H1 (cell line): ENCODE measurements at regions not wholly inside any gene's neighbourhood (a gene's known extent, or its start where the extent isn't known, plus 50 kb on each side); places are given as distances from the start of the nearest gene placed in this dataset.

Experiments
- GABPA ChIP-seq: IDR thresholded peaks from 2 replicates; pipeline ENCODE4 v1.6.1; 2011; ENCODE audit warnings: mild to moderate bottlenecking, low read length, moderate library complexity, borderline replicate concordance; ENCODE audit not compliant: insufficient read depth
- TF ChIP-seq, protein P1 (sequence below), 3 experiments: IDR thresholded peaks; 1 replicate in 2 of 3; 2 replicates in 1 of 3; pipeline versions ENCODE4 v1.5.1 to v1.6.1; 2011; ENCODE audit warnings: low read length in 3 of 3, mild to moderate bottlenecking in 3 of 3, inconsistent platforms in 2 of 3, low read depth in 1 of 3, moderate library complexity in 1 of 3; ENCODE audit not compliant: insufficient read depth in 1 of 3; ENCODE audit errors: control extremely low read depth in 1 of 3

DNA sequence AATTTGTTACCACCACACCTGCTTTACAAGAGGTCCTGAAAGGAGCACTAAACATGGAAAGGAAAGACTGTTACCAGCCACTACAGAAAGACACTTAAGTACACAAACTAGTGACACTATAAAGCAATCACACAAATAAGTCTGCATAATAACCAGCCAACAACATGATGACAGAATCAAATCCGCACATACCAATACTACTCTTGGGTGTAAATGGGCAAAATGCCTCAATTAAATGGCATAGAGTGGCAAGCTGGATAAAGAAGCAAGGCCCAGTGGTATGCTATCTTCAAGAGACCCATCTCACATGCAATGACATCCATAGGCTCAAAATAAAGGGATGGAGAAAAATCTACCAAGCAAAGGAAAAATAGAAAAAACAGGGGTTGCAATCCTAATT lies 106.8 kb upstream of the PRR23C start:
- TF ChIP-seq, protein P1, sequence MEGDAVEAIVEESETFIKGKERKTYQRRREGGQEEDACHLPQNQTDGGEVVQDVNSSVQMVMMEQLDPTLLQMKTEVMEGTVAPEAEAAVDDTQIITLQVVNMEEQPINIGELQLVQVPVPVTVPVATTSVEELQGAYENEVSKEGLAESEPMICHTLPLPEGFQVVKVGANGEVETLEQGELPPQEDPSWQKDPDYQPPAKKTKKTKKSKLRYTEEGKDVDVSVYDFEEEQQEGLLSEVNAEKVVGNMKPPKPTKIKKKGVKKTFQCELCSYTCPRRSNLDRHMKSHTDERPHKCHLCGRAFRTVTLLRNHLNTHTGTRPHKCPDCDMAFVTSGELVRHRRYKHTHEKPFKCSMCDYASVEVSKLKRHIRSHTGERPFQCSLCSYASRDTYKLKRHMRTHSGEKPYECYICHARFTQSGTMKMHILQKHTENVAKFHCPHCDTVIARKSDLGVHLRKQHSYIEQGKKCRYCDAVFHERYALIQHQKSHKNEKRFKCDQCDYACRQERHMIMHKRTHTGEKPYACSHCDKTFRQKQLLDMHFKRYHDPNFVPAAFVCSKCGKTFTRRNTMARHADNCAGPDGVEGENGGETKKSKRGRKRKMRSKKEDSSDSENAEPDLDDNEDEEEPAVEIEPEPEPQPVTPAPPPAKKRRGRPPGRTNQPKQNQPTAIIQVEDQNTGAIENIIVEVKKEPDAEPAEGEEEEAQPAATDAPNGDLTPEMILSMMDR (IDR thresholded peaks at IDR 0.05; ENCODE audit: control extremely low read depth in 1 of 3, insufficient read depth in 1 of 3, low read depth in 1 of 3, low read length in 3 of 3) = no peak
- no peak for TF ChIP-seq GABPA
